ENCODE measurements at regions not wholly inside any gene's neighbourhood (a gene's known extent, or its start where the extent isn't known, plus 50 kb on each side); places are given as distances from the start of the nearest gene placed in this dataset.

- Histone ChIP-seq H3K4me2 (ENCODE audit: control insufficient read depth, extremely low read depth, insufficient read depth, low read depth, low read length) (no peak overlapping the region), H3K79me2 (ENCODE audit: control insufficient read depth, insufficient read depth, low read length) (no peaks in the 10 kb centered on the region), H3K4me3 (ENCODE audit: control insufficient read depth in 2 of 3, extremely low read depth in 1 of 3, insufficient read depth in 2 of 3, low read depth in 1 of 3, low read length in 3 of 3) (no peak overlapping the region), H3K27me3 (ENCODE audit: control insufficient read depth, extremely low read depth, insufficient read depth, low read length) (no peaks in the 10 kb centered on the region), H4K20me1 (ENCODE audit: control insufficient read depth, extremely low read depth, insufficient read depth, low read length) (no peaks in the 10 kb centered on the region), H3K9me1 (ENCODE audit: control insufficient read depth, extremely low read depth, insufficient read depth, low read length) (no peaks in the 10 kb centered on the region), H3K4me1 (ENCODE audit: control insufficient read depth, extremely low read depth, insufficient read depth, low read length) (peaks cover 23% of the 10 kb centered on the region), H3K9me3 (ENCODE audit: control insufficient read depth, low read depth, low read length) (no peaks in the 10 kb centered on the region), H3K27ac (ENCODE audit: control insufficient read depth, insufficient read depth, low read length) (no peak overlapping the region), H3K36me3 (ENCODE audit: control insufficient read depth in 2 of 2, extremely low read depth in 1 of 2, insufficient read depth in 2 of 2, low read length in 2 of 2) (no peaks in the 10 kb centered on the region), H2AFZ (ENCODE audit: control insufficient read depth, low read length) (no peak overlapping the region), H3K9ac (ENCODE audit: control insufficient read depth, extremely low read depth, insufficient read depth, low read length) (no peak overlapping the region)
- dilution Hi-C loops (cut with MboI; ENCODE audit: extremely low pct_ligation_motif_present, low sequenced_read_pairs) = no loop called here
- FAIRE-seq (no peak), DNase-seq (ENCODE audit: low read depth, low spot score) (no peak)
- TF ChIP-seq EZH2 (IDR thresholded peaks at IDR 0.05; ENCODE audit: low read length) = no peak
These were observed 276.2 kb upstream of the TNC start for GRCh38 chr9:115393976-115394775.

DNA sequence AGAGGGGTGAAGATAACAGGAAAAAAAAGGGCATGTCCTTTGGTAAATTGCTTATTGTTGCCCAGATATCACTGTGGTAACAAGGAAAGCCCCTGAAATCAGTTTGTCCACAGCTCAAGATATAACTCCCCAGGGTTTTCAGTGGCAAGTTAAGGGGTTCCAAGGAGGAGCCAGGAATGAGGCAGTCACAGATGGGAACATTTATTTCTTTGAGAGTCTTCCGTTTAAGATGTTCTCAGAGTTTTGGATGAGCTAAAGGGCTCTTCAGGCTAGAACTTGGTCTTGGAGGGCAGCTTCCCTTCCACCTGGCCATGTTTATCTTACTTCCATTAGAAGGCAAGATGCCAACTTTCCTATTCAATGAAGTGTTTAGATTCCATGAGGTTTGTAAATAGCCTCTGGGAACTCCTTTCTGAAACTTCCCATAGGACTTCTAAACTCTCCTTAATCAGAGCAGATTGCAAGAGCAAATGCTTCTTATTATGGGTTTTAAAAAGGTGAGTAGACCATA is 277.6 kb upstream of the TNC start:
- no peak overlapping the region for H3K4me3 ChIP-seq (ENCODE audit: control insufficient read depth in 2 of 3, extremely low read depth in 1 of 3, insufficient read depth in 2 of 3, low read depth in 1 of 3, low read length in 3 of 3)
- H3K27ac ChIP-seq (ENCODE audit: control insufficient read depth, insufficient read depth, low read length) = no peak overlapping the region
- no peak overlapping the region for H2AFZ ChIP-seq (ENCODE audit: control insufficient read depth, low read length)
- FAIRE-seq (peak; percentile 67), DNase-seq (ENCODE audit: low read depth, low spot score) (no peak)
- peaks cover 23% of the 10 kb centered on the region for H3K4me1 ChIP-seq (ENCODE audit: control insufficient read depth, extremely low read depth, insufficient read depth, low read length)
- no peaks in the 10 kb centered on the region for H3K27me3 ChIP-seq (ENCODE audit: control insufficient read depth, extremely low read depth, insufficient read depth, low read length)
- H3K4me2 ChIP-seq (ENCODE audit: control insufficient read depth, extremely low read depth, insufficient read depth, low read depth, low read length) = no peak overlapping the region
- no peak for TF ChIP-seq CTCF (optimal IDR thresholded peaks at IDR 0.05 in 1 of 3, IDR thresholded peaks at IDR 0.05 in 1 of 3, conservative IDR thresholded peaks at IDR 0.05 in 1 of 3; ENCODE audit: extremely low read depth in 1 of 3, insufficient read depth in 2 of 3, low read length in 3 of 3)
- no peak for TF ChIP-seq EZH2 (IDR thresholded peaks at IDR 0.05; ENCODE audit: low read length)
- H3K9ac ChIP-seq (ENCODE audit: control insufficient read depth, extremely low read depth, insufficient read depth, low read length) = no peak overlapping the region
- no peaks in the 10 kb centered on the region for H3K9me3 ChIP-seq (ENCODE audit: control insufficient read depth, low read depth, low read length)
- H4K20me1 ChIP-seq (ENCODE audit: control insufficient read depth, extremely low read depth, insufficient read depth, low read length) = no peaks in the 10 kb centered on the region
- no peaks in the 10 kb centered on the region for H3K9me1 ChIP-seq (ENCODE audit: control insufficient read depth, extremely low read depth, insufficient read depth, low read length)
- dilution Hi-C loops (cut with MboI; ENCODE audit: extremely low pct_ligation_motif_present, low sequenced_read_pairs) = no loop called here
- H3K79me2 ChIP-seq (ENCODE audit: control insufficient read depth, insufficient read depth, low read length) = no peaks in the 10 kb centered on the region
- no peaks in the 10 kb centered on the region for H3K36me3 ChIP-seq (ENCODE audit: control insufficient read depth in 2 of 2, extremely low read depth in 1 of 2, insufficient read depth in 2 of 2, low read length in 2 of 2)
